IPS-NIHi7 (cell line): ENCODE measurements at regions not wholly inside any gene's neighbourhood (a gene's known extent, or its start where the extent isn't known, plus 50 kb on each side); places are given as distances from the start of the nearest gene placed in this dataset.

Source experiments
- DNase-seq: peaks from one replicate; pipeline ENCODE4 v3.0.0; 2012; ENCODE audit warnings: mixed read lengths; ENCODE audit errors: extremely low spot score

GRCh38 chr3:99119385-99119784 is 217.9 kb upstream of the DCBLD2 start:
- no peak for DNase-seq

GRCh38 chr3:99118381-99118780 is 216.9 kb upstream of the DCBLD2 start:
- DNase-seq, result no peak

- DNase-seq, result peak; percentile 52
These were observed 213.2 kb upstream of the DCBLD2 start for GRCh38 chr3:99114565-99115291.

GRCh38 chr3:99111235-99111634 is 209.7 kb upstream of the DCBLD2 start:
- no peak for DNase-seq

GRCh38 chr3:99110401-99110800 is 208.9 kb upstream of the DCBLD2 start:
- DNase-seq, result no peak

- no peak for DNase-seq
These were observed 207.0 kb upstream of the DCBLD2 start for GRCh38 chr3:99108508-99108907.

- no peak for DNase-seq
These were observed 193.1 kb upstream of the DCBLD2 start for GRCh38 chr3:99094606-99095005.

- no peak for DNase-seq
These were observed 185.8 kb upstream of the DCBLD2 start for GRCh38 chr3:99087277-99087676.

GRCh38 chr3:99084826-99085225 is 183.3 kb upstream of the DCBLD2 start:
- no peak for DNase-seq

GRCh38 chr3:99084156-99084555 is 182.7 kb upstream of the DCBLD2 start:
- no peak for DNase-seq

- DNase-seq, result no peak
These were observed 169.6 kb upstream of the DCBLD2 start for GRCh38 chr3:99071096-99071495.

- DNase-seq, result no peak
These were observed 168.5 kb upstream of the DCBLD2 start for GRCh38 chr3:99069973-99070372.

- DNase-seq, result no peak
These were observed 165.4 kb upstream of the DCBLD2 start for GRCh38 chr3:99066863-99067262.

- DNase-seq, result no peak
These were observed 147.7 kb upstream of the DCBLD2 start for GRCh38 chr3:99049164-99049563.

GRCh38 chr3:99041747-99042146 is 140.3 kb upstream of the DCBLD2 start:
- no peak for DNase-seq

GRCh38 chr3:99031778-99032177 is 130.3 kb upstream of the DCBLD2 start:
- DNase-seq, result no peak

GRCh38 chr3:99023590-99024192 is 122.2 kb upstream of the DCBLD2 start:
- peak; percentile 34 for DNase-seq

- no peak for DNase-seq
These were observed 120.0 kb upstream of the DCBLD2 start for GRCh38 chr3:99021466-99021865.

- DNase-seq, result no peak
These were observed 115.0 kb upstream of the DCBLD2 start for GRCh38 chr3:99016452-99016851.

- no peak for DNase-seq
These were observed 112.4 kb upstream of the DCBLD2 start for GRCh38 chr3:99013777-99014315.

- no peak for DNase-seq
These were observed 111.6 kb upstream of the DCBLD2 start for GRCh38 chr3:99013077-99013476.

GRCh38 chr3:99012051-99012450 is 110.6 kb upstream of the DCBLD2 start:
- no peak for DNase-seq

- DNase-seq, result no peak
These were observed 108.4 kb upstream of the DCBLD2 start for GRCh38 chr3:99009851-99010250.
